Right atrium auricular region (tissue), 2 donors: ENCODE measurements at regions not wholly inside any gene's neighbourhood (a gene's known extent, or its start where the extent isn't known, plus 50 kb on each side); places are given as distances from the start of the nearest gene placed in this dataset.

Source experiments
- DNase-seq: peaks from one replicate; pipeline ENCODE4 v3.0.0-alpha.2; 2019; ENCODE audit warnings: low spot score
- H3K27ac ChIP-seq, 2 donors: fragments of 200-600 bp; sonication (generic); 1 replicate in 1 of 2; 2 replicates in 1 of 2; pipeline ENCODE4 v1.5.1; 2016 to 2019
- H3K27me3 ChIP-seq, 2 donors: fragments of 200-600 bp; sonication (generic); one replicate each; pipeline versions ENCODE4 v1.5.1 to v1.6.0; 2017 to 2019
- H3K36me3 ChIP-seq: fragments of 200-600 bp; sonication (generic); one replicate; pipeline ENCODE4 v1.5.1; 2016
- H3K4me1 ChIP-seq, 2 donors: fragments of 200-600 bp; sonication (generic); one replicate each; pipeline versions ENCODE4 v1.5.1 to v1.6.0; 2017 to 2019
- H3K4me3 ChIP-seq, 2 donors: fragments of 200-600 bp; sonication (generic); 1 replicate in 1 of 2; 2 replicates in 1 of 2; pipeline ENCODE4 v1.5.1; 2017 to 2019; ENCODE audit warnings: mild to moderate bottlenecking in 1 of 2, moderate library complexity in 1 of 2
- H3K9me3 ChIP-seq, 2 donors: fragments of 200-600 bp; sonication (generic); one replicate each; pipeline ENCODE4 v1.5.1; 2019
- TF ChIP-seq, protein P1 (sequence below), 2 donors: fragments of 200-600 bp; sonication (generic); IDR thresholded peaks; one replicate each; pipeline ENCODE4 v1.5.1; 2019; ENCODE audit warnings: antibody characterized with exemption in 2 of 2

DNA sequence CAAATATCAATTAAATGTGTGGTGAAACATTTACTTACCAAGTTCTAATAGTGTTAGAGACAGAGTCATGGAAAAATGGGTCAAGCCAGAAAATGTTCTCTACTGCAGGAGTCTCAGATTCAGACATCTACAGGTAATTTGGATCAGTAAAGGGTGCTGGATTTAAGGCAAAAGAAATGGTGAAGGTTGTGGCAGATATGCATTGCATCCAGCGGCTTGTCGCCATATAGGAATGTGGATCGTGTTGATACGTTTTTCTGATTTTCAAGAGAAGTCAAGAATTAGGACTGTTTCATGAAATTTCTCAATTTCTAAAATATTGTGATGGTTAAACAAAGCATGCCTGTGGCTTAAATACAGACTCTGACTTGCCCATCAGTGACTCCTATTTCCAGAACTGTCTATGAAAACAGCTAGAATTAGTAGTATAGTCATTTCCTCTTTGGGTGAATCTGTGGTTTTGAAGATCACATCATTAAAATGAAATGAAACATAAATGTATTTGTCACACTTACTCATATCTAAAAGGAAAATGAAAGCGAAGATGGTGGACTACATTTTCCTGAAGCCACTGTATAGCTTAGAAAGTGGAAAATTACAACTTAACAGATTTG lies 110.1 kb upstream of the VEGFC start:
- Histone ChIP-seq H3K27me3 (no peaks in the 10 kb centered on the region), H3K9me3 (no peaks in the 10 kb centered on the region), H3K4me1 (no peaks in the 10 kb centered on the region), H3K4me3 (no peak overlapping the region), H3K36me3 (no peaks in the 10 kb centered on the region), H3K27ac (no peak overlapping the region)
- TF ChIP-seq, protein P1, sequence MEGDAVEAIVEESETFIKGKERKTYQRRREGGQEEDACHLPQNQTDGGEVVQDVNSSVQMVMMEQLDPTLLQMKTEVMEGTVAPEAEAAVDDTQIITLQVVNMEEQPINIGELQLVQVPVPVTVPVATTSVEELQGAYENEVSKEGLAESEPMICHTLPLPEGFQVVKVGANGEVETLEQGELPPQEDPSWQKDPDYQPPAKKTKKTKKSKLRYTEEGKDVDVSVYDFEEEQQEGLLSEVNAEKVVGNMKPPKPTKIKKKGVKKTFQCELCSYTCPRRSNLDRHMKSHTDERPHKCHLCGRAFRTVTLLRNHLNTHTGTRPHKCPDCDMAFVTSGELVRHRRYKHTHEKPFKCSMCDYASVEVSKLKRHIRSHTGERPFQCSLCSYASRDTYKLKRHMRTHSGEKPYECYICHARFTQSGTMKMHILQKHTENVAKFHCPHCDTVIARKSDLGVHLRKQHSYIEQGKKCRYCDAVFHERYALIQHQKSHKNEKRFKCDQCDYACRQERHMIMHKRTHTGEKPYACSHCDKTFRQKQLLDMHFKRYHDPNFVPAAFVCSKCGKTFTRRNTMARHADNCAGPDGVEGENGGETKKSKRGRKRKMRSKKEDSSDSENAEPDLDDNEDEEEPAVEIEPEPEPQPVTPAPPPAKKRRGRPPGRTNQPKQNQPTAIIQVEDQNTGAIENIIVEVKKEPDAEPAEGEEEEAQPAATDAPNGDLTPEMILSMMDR (IDR thresholded peaks at IDR 0.05), result no peak
- no peak for DNase-seq

DNA sequence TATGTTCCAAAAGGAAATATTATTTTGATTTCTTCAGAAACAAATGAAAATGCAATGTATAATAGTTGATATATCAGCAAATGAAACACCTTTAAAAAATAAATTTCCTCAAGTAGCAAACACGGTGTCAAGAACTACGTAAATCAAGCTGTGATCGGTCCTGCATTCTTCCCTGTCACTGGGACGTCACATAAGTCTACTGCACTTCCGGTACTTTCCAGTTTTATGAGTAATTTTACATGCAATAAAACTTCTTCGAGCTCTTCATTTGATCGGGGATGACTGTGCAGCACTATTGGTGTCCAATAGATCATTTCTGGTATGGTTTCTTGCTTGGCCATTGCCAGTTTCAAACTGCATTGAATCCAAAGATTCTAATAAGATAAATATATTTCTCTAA lies 114.0 kb upstream of the VEGFC start:
- no peak for DNase-seq
- H3K4me3 ChIP-seq, result no peak overlapping the region

DNA sequence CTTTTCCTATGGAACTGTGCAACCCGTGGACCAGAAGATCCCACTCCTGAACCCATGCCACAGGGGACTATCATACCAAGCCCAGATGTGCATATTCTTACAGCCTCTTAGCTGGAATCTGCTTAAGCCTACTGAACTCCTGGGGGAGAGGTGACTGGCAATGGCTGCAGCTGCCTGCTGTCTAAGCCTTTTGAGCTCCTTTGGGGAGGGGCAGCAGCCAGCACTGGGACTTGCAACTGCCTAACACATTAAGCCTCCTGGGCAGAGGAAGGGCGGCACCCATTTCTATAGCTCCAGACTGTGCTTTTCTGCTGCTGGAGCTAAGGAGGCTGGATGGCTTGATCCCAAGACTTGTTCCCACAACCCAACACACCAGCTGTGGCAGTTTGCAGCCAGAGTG lies 117.9 kb upstream of the VEGFC start:
- Histone ChIP-seq H3K27ac (no peak overlapping the region), H3K27me3 (no peaks in the 10 kb centered on the region), H3K9me3 (peaks cover 0 to 5% of the 10 kb centered on the region in 2 donors), H3K4me3 (no peak overlapping the region), H3K4me1 (no peaks in the 10 kb centered on the region), H3K36me3 (no peaks in the 10 kb centered on the region)
- no peak for DNase-seq
- TF ChIP-seq, protein P1 (IDR thresholded peaks at IDR 0.05), result no peak

More for the DNA sequence above, 114.0 kb upstream of the VEGFC start:
- H3K9me3 ChIP-seq, result no peaks in the 10 kb centered on the region
- no peak overlapping the region for H3K27ac ChIP-seq
- no peaks in the 10 kb centered on the region for H3K4me1 ChIP-seq
- TF ChIP-seq, protein P1 (IDR thresholded peaks at IDR 0.05), result no peak
- H3K27me3 ChIP-seq, result no peaks in the 10 kb centered on the region
- no peaks in the 10 kb centered on the region for H3K36me3 ChIP-seq

DNA sequence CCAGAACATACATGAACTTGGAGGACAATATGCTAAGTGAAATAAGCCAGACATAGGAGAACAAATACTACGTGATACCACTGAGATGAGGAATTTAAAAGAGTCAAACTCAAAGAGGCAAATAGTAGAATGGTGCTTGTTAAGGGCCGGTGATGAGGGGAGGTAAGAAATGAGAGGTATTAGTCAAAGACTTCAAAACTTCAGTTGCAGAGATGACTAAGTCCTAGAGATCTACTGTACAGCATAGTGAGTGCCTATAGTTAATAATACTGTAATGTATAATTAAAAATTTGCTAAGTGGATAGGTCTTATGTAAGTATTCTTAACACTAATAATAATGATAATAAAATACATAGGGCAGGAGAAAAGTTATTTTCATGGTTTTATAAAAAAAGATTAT lies 126.9 kb upstream of the VEGFC start:
- no peak overlapping the region for H3K27ac ChIP-seq
- no peak overlapping the region for H3K4me3 ChIP-seq
- H3K9me3 ChIP-seq, result peaks cover 0 to 20% of the 10 kb centered on the region in 2 donors
- H3K36me3 ChIP-seq, result no peaks in the 10 kb centered on the region
- no peak for DNase-seq
- TF ChIP-seq, protein P1 (IDR thresholded peaks at IDR 0.05), result no peak
- no peaks in the 10 kb centered on the region for H3K4me1 ChIP-seq
- H3K27me3 ChIP-seq, result no peaks in the 10 kb centered on the region

DNA sequence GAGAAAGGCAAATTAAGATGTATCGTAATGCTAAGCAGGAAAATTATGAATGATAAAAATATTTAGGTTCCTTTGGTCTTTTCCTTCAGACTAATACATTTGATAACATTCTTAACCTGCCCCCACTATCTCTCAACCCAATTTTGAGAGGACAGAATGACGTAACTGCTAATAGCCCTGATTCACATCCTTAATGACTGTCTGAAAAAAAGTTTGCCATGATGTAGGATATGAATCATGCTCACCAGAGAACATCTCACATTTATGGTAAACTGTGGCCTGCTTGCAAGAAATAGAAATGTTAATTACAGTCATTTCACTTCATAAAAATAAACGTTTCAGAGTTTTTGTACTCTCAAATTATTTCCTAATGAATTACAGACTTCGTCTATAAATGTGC lies 128.0 kb upstream of the VEGFC start:
- no peaks in the 10 kb centered on the region for H3K27me3 ChIP-seq
- peaks cover 0 to 15% of the 10 kb centered on the region in 2 donors for H3K9me3 ChIP-seq
- H3K36me3 ChIP-seq, result no peaks in the 10 kb centered on the region
- TF ChIP-seq, protein P1 (IDR thresholded peaks at IDR 0.05), result no peak
- H3K4me3 ChIP-seq, result no peak overlapping the region
- DNase-seq, result no peak
- H3K27ac ChIP-seq, result no peak overlapping the region
- no peaks in the 10 kb centered on the region for H3K4me1 ChIP-seq

DNA sequence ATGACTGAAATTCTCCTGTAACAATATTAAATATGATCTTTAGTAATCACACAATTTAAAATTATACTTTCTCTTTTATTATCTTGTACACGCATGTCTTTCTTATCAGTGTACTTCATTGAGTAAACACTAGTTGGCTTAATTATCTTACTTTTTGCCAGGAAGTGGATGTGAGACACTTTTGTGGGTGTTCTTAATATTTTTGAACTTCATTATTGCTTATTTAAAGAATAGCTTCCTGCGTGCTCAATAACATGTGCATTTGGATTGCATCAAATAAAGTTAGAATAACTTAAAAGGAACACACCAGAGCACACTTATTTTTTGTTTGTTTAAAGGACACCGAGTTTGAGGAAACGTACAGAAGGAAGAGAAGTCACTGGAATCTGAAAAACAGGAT lies 128.5 kb upstream of the VEGFC start:
- Histone ChIP-seq H3K9me3 (peaks cover 0 to 10% of the 10 kb centered on the region in 2 donors), H3K36me3 (no peaks in the 10 kb centered on the region)

More for the DNA sequence above, 128.5 kb upstream of the VEGFC start:
- Histone ChIP-seq H3K4me3 (no peak overlapping the region), H3K27ac (no peak overlapping the region), H3K4me1 (no peaks in the 10 kb centered on the region), H3K27me3 (no peaks in the 10 kb centered on the region)
- no peak for DNase-seq
- TF ChIP-seq, protein P1 (IDR thresholded peaks at IDR 0.05), result no peak
